Neural crest cell (in vitro differentiated cells): ENCODE measurements at regions not wholly inside any gene's neighbourhood (a gene's known extent, or its start where the extent isn't known, plus 50 kb on each side); places are given as distances from the start of the nearest gene placed in this dataset.

ENCODE experiments used
- DNase-seq: peaks from one replicate; pipeline ENCODE4 v3.0.0; 2021; ENCODE audit warnings: low read depth, mixed read lengths, low spot score
- H3K27ac Mint-ChIP-seq: one replicate; pipeline ENCODE4 v1.8.0; 2021; ENCODE audit warnings: mild to moderate bottlenecking, mixed read lengths; ENCODE audit not compliant: unreplicated experiment
- H3K27me3 Mint-ChIP-seq: 2 replicates; pipeline ENCODE4 v1.8.0; 2021; ENCODE audit warnings: low read depth, mild to moderate bottlenecking, mixed read lengths
- H3K36me3 Mint-ChIP-seq: 2 replicates; pipeline ENCODE4 v1.8.0; 2021; ENCODE audit warnings: low read depth, mild to moderate bottlenecking, mixed read lengths
- H3K4me1 Mint-ChIP-seq: 2 replicates; pipeline ENCODE4 v1.8.0; 2021; ENCODE audit warnings: mixed read lengths
- H3K4me3 Mint-ChIP-seq: one replicate; pipeline ENCODE4 v1.8.0; 2021; ENCODE audit warnings: mild to moderate bottlenecking, mixed read lengths
- H3K9me3 Mint-ChIP-seq: 2 replicates; pipeline ENCODE4 v1.8.0; 2021; ENCODE audit warnings: mixed read lengths
- CTCF ChIP-seq: fragments of 200-600 bp; sonication (generic); conservative IDR thresholded peaks from 2 replicates; pipeline ENCODE4 v1.5.0; 2021; ENCODE audit warnings: antibody characterized with exemption, mild to moderate bottlenecking

DNA sequence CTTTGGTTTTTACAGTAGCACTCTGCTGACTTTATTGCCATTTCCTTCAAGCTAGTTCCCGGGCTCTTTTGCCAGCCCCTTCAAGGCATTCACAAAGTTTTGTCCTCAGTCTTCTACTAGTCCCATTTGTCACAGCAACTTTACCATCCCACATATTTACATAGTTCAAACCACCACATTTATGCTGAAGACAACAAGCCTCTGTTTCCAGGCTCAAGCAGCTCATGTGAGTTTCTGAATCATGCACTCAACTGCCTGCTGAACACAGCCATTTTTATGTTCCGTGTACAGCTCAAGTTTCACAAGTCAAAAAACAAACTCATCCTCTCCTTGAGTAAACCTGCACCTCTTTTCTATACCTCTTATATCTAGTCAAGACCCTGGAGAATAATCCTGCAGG is 977.0 kb upstream of the SLC10A2 start:
- no peak overlapping the region for H3K27ac Mint-ChIP-seq
- H3K4me3 Mint-ChIP-seq = no peak overlapping the region
- peaks cover 13% of the 10 kb centered on the region for H3K4me1 Mint-ChIP-seq
- H3K9me3 Mint-ChIP-seq = peaks cover 5% of the 10 kb centered on the region
- H3K36me3 Mint-ChIP-seq = no peaks in the 10 kb centered on the region
- DNase-seq = no peak
- H3K27me3 Mint-ChIP-seq = no peaks in the 10 kb centered on the region
- TF ChIP-seq CTCF = no peak

DNA sequence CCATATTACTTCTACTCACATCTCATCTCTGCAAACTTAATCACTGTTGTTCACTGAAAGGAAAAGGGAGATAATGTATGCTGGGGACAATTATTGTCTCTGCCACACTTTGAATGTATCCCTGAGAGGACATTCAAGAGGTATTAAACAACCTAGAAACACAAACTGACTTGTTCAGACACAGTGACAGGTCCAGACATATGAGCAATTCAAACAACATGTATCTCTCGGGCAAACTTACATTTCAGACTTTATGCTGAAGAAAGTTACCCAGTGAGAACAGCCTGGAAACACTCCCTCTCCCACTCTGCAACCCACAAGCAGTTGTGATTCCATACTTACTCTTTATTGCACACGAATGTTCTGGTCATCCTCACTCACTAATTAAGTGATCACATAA is 968.7 kb upstream of the SLC10A2 start:
- H3K27ac Mint-ChIP-seq = no peak overlapping the region
- H3K4me1 Mint-ChIP-seq = no peaks in the 10 kb centered on the region
- H3K27me3 Mint-ChIP-seq = no peaks in the 10 kb centered on the region
- H3K9me3 Mint-ChIP-seq = peaks cover 1% of the 10 kb centered on the region
- H3K4me3 Mint-ChIP-seq = no peak overlapping the region
- TF ChIP-seq CTCF = no peak
- H3K36me3 Mint-ChIP-seq = peaks cover 2% of the 10 kb centered on the region
- no peak for DNase-seq

DNA sequence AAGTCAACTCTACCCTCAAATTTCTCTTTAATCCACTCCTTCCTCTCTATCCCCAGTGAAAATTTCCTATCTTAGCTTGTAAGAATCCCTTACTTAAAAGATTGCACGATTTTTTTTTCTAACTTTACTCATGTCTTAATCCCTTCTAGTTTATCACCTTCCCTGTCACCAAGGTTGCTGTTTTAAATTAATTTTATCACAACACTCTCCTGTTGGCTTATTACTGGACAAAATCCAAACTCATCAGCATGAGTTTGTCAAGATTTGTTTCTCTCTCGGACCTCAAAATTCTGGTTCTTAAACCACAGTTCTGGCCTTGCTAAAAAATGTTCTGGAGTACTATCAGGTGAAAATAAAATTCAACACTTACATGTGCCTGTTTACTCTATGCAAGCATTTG is 959.1 kb upstream of the SLC10A2 start:
- Mint-ChIP-seq H3K36me3 (no peaks in the 10 kb centered on the region), H3K4me3 (no peak overlapping the region), H3K27me3 (no peaks in the 10 kb centered on the region), H3K27ac (no peak overlapping the region), H3K9me3 (peaks cover 4% of the 10 kb centered on the region), H3K4me1 (no peaks in the 10 kb centered on the region)
- TF ChIP-seq CTCF = no peak
- no peak for DNase-seq

DNA sequence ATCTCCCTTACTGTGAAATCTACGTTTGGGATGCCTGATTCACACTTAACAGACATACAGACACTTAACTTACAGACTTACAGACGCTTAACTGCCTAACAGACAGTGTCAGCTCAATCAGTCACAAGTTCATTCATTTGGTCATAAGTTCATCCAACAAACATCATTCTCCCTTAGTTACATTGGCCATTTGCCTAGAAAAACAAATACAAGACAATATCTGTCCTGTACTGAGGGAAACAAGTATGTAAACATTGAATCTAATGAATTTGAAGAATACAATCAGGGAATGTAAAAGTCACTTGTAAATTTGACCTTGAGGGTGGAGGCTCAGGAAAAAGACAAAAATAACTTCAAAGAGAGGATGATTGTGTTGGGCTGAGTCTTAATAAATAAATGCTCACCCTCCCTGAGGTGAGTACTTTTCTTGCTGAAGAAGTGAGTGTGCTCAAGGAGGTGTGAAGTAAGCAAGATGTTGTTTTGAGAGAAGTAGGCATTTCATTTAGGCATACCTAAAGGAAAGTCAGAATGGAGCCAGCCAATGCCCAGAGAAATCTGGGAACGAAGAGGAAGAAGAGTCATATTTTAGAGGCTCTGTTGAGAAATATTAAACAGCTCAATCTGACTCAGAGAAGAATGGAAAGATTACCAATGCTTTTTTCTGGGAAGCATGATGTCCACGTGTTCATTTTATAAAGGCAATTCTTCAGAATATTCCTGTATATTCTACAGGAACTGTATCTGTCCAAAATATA is 958.4 kb upstream of the SLC10A2 start:
- Mint-ChIP-seq H3K36me3 (no peaks in the 10 kb centered on the region), H3K27me3 (no peaks in the 10 kb centered on the region), H3K9me3 (peaks cover 4% of the 10 kb centered on the region), H3K27ac (no peak overlapping the region), H3K4me3 (no peak overlapping the region), H3K4me1 (no peaks in the 10 kb centered on the region)
- DNase-seq = no peak
- no peak for TF ChIP-seq CTCF

DNA sequence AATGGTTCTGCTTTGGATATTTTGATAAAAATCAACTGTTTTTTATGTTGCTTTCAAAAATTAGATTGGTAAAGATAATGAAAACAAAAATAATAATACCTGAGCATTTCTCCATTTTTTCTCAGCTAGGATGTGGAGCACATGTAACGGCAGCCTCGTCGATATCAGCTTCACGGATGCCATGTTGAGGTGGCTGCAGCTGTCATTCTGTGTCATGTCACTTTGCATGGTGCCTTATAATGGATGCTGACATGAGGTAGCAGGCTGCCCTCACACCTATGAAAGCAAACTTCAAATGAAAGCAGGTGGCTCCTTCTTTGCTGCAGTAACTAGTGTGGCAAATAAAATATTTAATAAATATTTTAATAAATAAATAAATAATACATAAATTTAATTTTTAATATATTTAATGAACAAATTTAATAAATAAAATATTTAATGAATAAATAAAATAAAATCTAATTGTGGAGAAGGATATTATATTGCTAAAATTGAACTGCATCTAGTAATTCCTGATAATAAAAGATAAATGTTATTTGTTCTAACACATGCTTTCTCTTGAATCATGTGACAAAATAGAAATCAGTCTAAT is 955.7 kb upstream of the SLC10A2 start:
- no peaks in the 10 kb centered on the region for H3K4me1 Mint-ChIP-seq
- TF ChIP-seq CTCF = no peak
- peaks cover 7% of the 10 kb centered on the region for H3K9me3 Mint-ChIP-seq
- DNase-seq = no peak
- H3K36me3 Mint-ChIP-seq = no peaks in the 10 kb centered on the region
- H3K27ac Mint-ChIP-seq = no peak overlapping the region
- H3K4me3 Mint-ChIP-seq = no peak overlapping the region
- no peaks in the 10 kb centered on the region for H3K27me3 Mint-ChIP-seq
